HCT116 (cell line): ENCODE measurements at regions not wholly inside any gene's neighbourhood (a gene's known extent, or its start where the extent isn't known, plus 50 kb on each side); places are given as distances from the start of the nearest gene placed in this dataset.
"Not testable (repeated sequence)": the region's sequence is repeated elsewhere in the genome, so short reads cannot be mapped to it uniquely, and the experiment has no call there.

Experiments used
- ATAC-seq: fragments of 200-7000 bp; cut with Tn5 transposase; 2 replicates; pipeline ENCODE4 v1.9.1; 2020; ENCODE audit warnings: mild to moderate bottlenecking, moderate library complexity
- BruUV-seq: library from RNA; stranded (reverse); fragments of 400-500 nt; replicated peaks from 2 replicates; lab custom pipeline; 2021; lab: Mats Ljungman, UMichigan
- CTCF ChIA-PET: fragments of 300-600 bp; sonication (Branson Sonifier 250); formaldehyde crosslinking; loops from one replicate; lab custom pipeline; 2021; ENCODE audit warnings: antibody characterized with exemption; lab: Charles Lee
- POLR2A ChIA-PET: fragments of 300-600, 350-600 bp; sonication (Branson Sonifier 250); formaldehyde crosslinking; loops from one replicate; lab custom pipeline; 2021; ENCODE audit warnings: antibody characterized with exemption; lab: Charles Lee
- RAD21 ChIA-PET, 2 experiments: fragments of 300-600 bp; sonication (Branson Sonifier 250); formaldehyde crosslinking; loops; one replicate each; lab custom pipeline; 2023; ENCODE audit warnings: low total read pairs in 2 of 2; ENCODE audit not compliant: uncharacterized antibody in 2 of 2, unreplicated experiment in 2 of 2, low non-redundant PET in 1 of 2; lab: Charles Lee
- DNase-seq: peaks from one replicate; pipeline ENCODE4 v3.0.0-alpha.2; 2010; ENCODE audit warnings: low read depth, low spot score
- H2AFZ ChIP-seq: fragments of 200-600 bp; shearing (Covaris generic), sonication (generic); 2 replicates; pipeline ENCODE4 v1.6.1; 2017; ENCODE audit warnings: low read depth, mixed run types, mixed read lengths, antibody characterized with exemption, low read length; ENCODE audit not compliant: poor library complexity, severe bottlenecking
- H3K27ac ChIP-seq: 2 replicates; pipeline ENCODE4 v1.5.1; 2012; ENCODE audit warnings: low read depth, low read length
- H3K27me3 ChIP-seq: fragments of 200-600 bp; sonication (generic); 2 replicates; pipeline ENCODE4 v1.6.1; 2016; ENCODE audit warnings: mixed run types, low read length, mixed read lengths; ENCODE audit not compliant: insufficient read depth
- H3K36me3 ChIP-seq, 2 experiments: fragments of 200-500 bp in 1 of 2; fragments of 200-600 bp in 1 of 2; sonication (Bioruptor generic) in 1 of 2; sonication (generic) in 1 of 2; 2 replicates each; pipeline versions ENCODE4 v1.5.1 to v1.6.1; 2014 to 2016; ENCODE audit warnings: low read length in 2 of 2, inconsistent platforms in 1 of 2, mixed read lengths in 1 of 2, mixed run types in 1 of 2; ENCODE audit not compliant: insufficient read depth in 2 of 2, control insufficient read depth in 1 of 2
- H3K4me1 ChIP-seq, 2 experiments: fragments of 200-600 bp in 1 of 2; sonication (generic) in 1 of 2; 2 replicates each; pipeline versions ENCODE4 v1.5.1 to v1.6.1; 2012 to 2017; ENCODE audit warnings: low read length in 2 of 2, inconsistent platforms in 1 of 2, mild to moderate bottlenecking in 1 of 2, mixed read lengths in 1 of 2, mixed run types in 1 of 2, moderate library complexity in 1 of 2; ENCODE audit not compliant: insufficient read depth in 2 of 2, control insufficient read depth in 1 of 2
- H3K4me2 ChIP-seq: fragments of 200-600 bp; sonication (generic); 2 replicates; pipeline ENCODE4 v1.6.1; 2017; ENCODE audit warnings: mixed run types, low read length, mixed read lengths
- H3K4me3 ChIP-seq, 2 experiments: fragments of 200-600 bp in 1 of 2; sonication (generic) in 1 of 2; replicated peaks in 1 of 2; 2 replicates each; pipeline ENCODE4 v1.5.1; 2011 to 2016; ENCODE audit warnings: low read length in 2 of 2, control low read depth in 1 of 2, low read depth in 1 of 2, mild to moderate bottlenecking in 1 of 2, mixed read lengths in 1 of 2, mixed run types in 1 of 2
- H3K79me2 ChIP-seq: fragments of 200-600 bp; sonication (generic); 2 replicates; pipeline ENCODE4 v1.6.1; 2017; ENCODE audit warnings: mild to moderate bottlenecking, mixed run types, low read length, moderate library complexity, mixed read lengths; ENCODE audit not compliant: insufficient read depth
- H3K9ac ChIP-seq: fragments of 200-600 bp; sonication (generic); 2 replicates; pipeline ENCODE4 v1.6.1; 2016; ENCODE audit warnings: low read length, mixed read lengths
- H3K9me2 ChIP-seq: fragments of 200-600 bp; sonication (generic), shearing (Covaris generic); 2 replicates; pipeline ENCODE4 v1.6.1; 2017; ENCODE audit warnings: mixed run types, mild to moderate bottlenecking, moderate library complexity; ENCODE audit not compliant: insufficient read depth
- H3K9me3 ChIP-seq, 2 experiments: fragments of 200-500 bp in 1 of 2; fragments of 200-600 bp in 1 of 2; sonication (Bioruptor generic) in 1 of 2; sonication (generic) in 1 of 2; 2 replicates each; pipeline ENCODE4 v1.6.1; 2014 to 2017; ENCODE audit warnings: low read length in 2 of 2, mixed read lengths in 2 of 2, inconsistent platforms in 1 of 2, low read depth in 1 of 2, mild to moderate bottlenecking in 1 of 2, mixed run types in 1 of 2, moderate library complexity in 1 of 2; ENCODE audit not compliant: control insufficient read depth in 1 of 2, insufficient read depth in 1 of 2
- H4K20me1 ChIP-seq: fragments of 200-600 bp; sonication (generic), shearing (Covaris generic); 2 replicates; pipeline ENCODE4 v1.6.1; 2017; ENCODE audit warnings: mixed run types, mild to moderate bottlenecking, moderate library complexity; ENCODE audit not compliant: insufficient read depth
- intact Hi-C: fragments of 100-400 bp; cut with micrococcal nuclease; formaldehyde crosslinking; loops from 2 replicates; pipeline ENCODE4 v1.10.0; 2022

DNA sequence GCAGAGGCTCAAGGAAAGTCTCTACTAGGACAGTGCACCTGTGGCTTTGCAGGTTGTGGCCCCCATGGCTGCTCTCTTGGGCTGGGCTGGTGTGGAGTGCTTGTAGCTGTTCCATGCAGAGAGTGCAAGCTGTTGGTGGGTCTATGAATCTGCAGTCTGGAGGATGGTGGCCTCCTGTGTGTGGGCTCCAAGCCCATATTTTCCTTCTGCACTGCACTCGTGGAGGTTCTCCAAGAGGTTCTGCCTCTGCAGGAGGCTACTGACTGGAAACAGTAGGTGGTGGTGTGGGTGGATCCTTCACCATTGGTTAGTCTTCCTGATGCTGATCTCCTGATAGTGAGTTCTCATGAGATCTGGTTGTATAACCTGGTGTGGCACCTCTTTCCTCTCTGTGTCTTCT is 143.2 kb upstream of the ZNF519 start:
- CTCF ChIA-PET, intact Hi-C loops, H3K79me2 ChIP-seq, H3K27ac ChIP-seq, H3K9me3 ChIP-seq, ATAC-seq, H3K27me3 ChIP-seq, POLR2A ChIA-PET, H3K4me3 ChIP-seq, H2AFZ ChIP-seq, DNase-seq, H3K4me2 ChIP-seq, H3K9me2 ChIP-seq, H3K4me1 ChIP-seq, BruUV-seq, H3K36me3 ChIP-seq, H4K20me1 ChIP-seq, RAD21 ChIA-PET, H3K9ac ChIP-seq: not testable (repeated sequence)

DNA sequence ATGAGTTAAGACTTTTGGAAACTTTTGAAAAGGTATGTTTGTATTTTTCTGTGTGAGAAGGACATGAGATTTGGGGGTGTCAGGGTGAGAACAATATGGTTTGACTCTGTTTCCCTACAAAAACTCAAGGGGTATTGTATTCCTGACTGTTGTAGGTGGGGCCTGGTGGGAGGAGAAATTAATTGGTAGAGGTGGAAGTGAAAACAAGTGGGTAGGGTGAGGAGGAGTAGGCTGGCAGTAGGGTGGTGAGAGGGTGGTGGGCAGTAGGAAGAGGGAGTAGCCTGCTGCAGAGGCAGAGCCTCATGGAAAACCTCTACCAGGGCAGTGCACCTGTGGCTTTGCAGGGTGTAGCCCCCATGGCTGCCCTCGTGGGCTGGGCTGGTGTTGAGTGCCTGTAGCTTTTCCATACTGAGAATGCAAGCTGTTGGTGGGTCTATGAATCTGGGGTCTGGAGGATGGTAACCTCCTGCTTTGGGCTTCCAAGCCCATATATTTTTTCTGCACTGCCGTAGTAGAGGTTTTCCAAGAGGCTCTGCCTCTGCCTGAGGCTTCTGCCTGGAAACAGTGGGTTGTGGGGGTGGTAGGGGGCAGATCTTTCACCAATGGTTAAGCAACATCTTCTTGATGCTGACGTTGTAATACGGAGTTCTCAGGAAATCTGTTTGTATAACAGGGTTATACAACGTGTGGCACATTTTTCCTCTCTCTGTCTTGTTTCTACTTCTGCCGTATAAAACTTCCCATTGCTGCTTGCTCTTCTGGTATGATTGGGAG is 133.6 kb upstream of the ZNF519 start:
- RAD21 ChIA-PET, CTCF ChIA-PET: not testable (repeated sequence)

DNA sequence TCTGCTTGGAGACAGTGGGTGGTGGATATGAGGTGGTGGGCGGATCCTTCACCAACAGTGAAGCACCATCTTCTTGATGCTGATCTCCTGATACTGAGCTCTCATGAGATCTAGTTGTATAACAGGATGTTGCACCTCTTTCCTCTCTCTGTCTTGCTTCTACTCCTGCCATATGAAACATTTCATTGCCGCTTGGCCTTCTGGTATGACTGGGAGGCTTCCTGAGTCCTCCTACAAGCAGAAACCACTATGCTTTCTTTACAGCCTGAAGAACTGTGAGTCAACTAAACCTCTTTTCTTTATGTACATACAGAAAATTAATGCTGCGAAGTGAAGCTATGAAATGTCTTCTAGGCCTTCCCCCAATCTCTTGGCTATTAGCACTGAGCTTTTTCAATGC is 130.6 kb upstream of the ZNF519 start:
- CTCF ChIA-PET, BruUV-seq, ATAC-seq, H3K27ac ChIP-seq, H4K20me1 ChIP-seq, H3K9me3 ChIP-seq, H3K36me3 ChIP-seq, H3K9me2 ChIP-seq, H2AFZ ChIP-seq, RAD21 ChIA-PET, H3K79me2 ChIP-seq, POLR2A ChIA-PET, H3K27me3 ChIP-seq, intact Hi-C loops, H3K4me1 ChIP-seq, DNase-seq, H3K9ac ChIP-seq, H3K4me2 ChIP-seq, H3K4me3 ChIP-seq: not testable (repeated sequence)

More for the DNA sequence above, 133.6 kb upstream of the ZNF519 start:
- H3K9me3 ChIP-seq, H3K79me2 ChIP-seq, H3K4me3 ChIP-seq, H3K4me2 ChIP-seq, ATAC-seq, H2AFZ ChIP-seq, H3K9ac ChIP-seq, H3K27me3 ChIP-seq, POLR2A ChIA-PET, H3K4me1 ChIP-seq, H4K20me1 ChIP-seq, H3K9me2 ChIP-seq, BruUV-seq, H3K27ac ChIP-seq, H3K36me3 ChIP-seq, intact Hi-C loops, DNase-seq: not testable (repeated sequence)

DNA sequence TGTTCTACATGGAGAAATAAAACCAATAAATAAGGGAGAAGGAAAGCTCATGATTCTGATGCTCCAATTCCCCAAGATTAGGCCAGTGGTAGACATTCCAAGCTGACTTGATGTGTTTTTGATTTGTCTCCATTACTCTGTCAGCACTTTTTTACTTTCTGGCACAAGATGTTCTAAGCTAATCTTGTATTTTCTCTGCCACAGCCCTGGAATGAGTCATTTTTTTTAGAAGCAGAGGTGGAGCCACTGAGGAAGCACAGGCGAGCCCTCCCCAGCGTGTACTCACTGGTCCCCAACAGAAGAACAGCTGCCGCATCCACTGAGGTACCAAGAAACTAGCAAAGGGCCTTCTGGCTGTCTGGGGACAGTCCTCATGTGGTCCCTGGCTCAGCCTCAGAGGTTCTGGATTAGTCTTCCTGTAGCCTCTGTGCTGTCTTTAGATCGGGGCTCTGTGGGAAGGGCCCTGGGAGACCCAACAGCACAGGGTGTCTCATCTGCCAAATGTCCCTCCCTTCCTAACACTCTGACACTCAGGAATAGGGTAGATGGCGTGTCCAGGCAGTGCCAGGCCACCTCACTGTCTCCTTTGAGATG is 117.9 kb upstream of the ZNF519 start:
- ATAC-seq, BruUV-seq, H3K79me2 ChIP-seq, H3K9me2 ChIP-seq, H3K4me1 ChIP-seq, POLR2A ChIA-PET, H3K36me3 ChIP-seq, DNase-seq, H3K27me3 ChIP-seq, H3K27ac ChIP-seq, RAD21 ChIA-PET, H3K9me3 ChIP-seq, H4K20me1 ChIP-seq, intact Hi-C loops, H2AFZ ChIP-seq, CTCF ChIA-PET, H3K9ac ChIP-seq, H3K4me2 ChIP-seq, H3K4me3 ChIP-seq: not testable (repeated sequence)
